Activated naive CD8-positive, alpha-beta T cell treated with anti-CD3 and anti-CD28 coated beads, Interleukin-2, amount 10 ng/mL, durations not matched to agents 7 days and 5 days (primary cell): ENCODE measurements at regions not wholly inside any gene's neighbourhood (a gene's known extent, or its start where the extent isn't known, plus 50 kb on each side); places are given as distances from the start of the nearest gene placed in this dataset.

Source experiments
- ATAC-seq: fragments of 150-1000 bp; cut with Tn5 transposase; one replicate; pipeline ENCODE4 v1.10.0; 2021; ENCODE audit warnings: low read depth, moderate library complexity
- POLR2A ChIA-PET: fragments of 350-600 bp; sonication (Branson Sonifier 250); formaldehyde crosslinking; loops from one replicate; lab custom pipeline; 2021; ENCODE audit warnings: antibody characterized with exemption; lab: Charles Lee
- DNase-seq: peaks from one replicate; pipeline ENCODE4 v3.0.0; 2021
- H3K27ac Mint-ChIP-seq: one replicate; pipeline ENCODE4 v1.8.0; 2022; ENCODE audit warnings: mild to moderate bottlenecking, mixed read lengths
- H3K27me3 Mint-ChIP-seq: one replicate; pipeline ENCODE4 v1.8.0; 2022; ENCODE audit warnings: mild to moderate bottlenecking, moderate library complexity, mixed read lengths
- H3K36me3 Mint-ChIP-seq: one replicate; pipeline ENCODE4 v1.8.0; 2021; ENCODE audit warnings: mild to moderate bottlenecking, mixed read lengths
- H3K4me1 Mint-ChIP-seq: one replicate; pipeline ENCODE4 v1.8.0; 2021; ENCODE audit warnings: mixed read lengths
- H3K4me3 Mint-ChIP-seq: one replicate; pipeline ENCODE4 v1.8.0; 2022; ENCODE audit warnings: mild to moderate bottlenecking, moderate library complexity, mixed read lengths
- H3K9me3 Mint-ChIP-seq: one replicate; pipeline ENCODE4 v1.8.0; 2021; ENCODE audit warnings: mixed read lengths

DNA sequence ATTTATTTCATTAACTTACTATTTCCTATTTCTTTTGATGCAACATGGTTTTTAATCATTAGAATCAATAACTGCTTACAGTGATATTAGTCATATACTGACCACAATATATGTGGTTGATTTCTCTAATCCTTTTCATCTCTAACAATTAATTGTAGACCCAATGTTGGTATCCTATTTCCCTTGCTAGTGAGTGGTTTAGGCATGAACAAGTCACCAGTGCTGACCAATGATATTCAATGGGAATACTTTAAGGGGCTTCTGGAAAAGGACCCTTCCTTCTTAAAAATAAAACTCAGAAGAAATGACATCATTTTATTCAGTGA is 672.4 kb upstream of the GRAMD2B start:
- Mint-ChIP-seq H3K36me3 (no peaks in the 10 kb centered on the region), H3K4me3 (no peak overlapping the region), H3K4me1 (no peaks in the 10 kb centered on the region), H3K9me3 (no peaks in the 10 kb centered on the region), H3K27ac (no peak overlapping the region), H3K27me3 (no peaks in the 10 kb centered on the region)
- DNase-seq: no peak
- POLR2A ChIA-PET: no interaction called here
- no peak for ATAC-seq

DNA sequence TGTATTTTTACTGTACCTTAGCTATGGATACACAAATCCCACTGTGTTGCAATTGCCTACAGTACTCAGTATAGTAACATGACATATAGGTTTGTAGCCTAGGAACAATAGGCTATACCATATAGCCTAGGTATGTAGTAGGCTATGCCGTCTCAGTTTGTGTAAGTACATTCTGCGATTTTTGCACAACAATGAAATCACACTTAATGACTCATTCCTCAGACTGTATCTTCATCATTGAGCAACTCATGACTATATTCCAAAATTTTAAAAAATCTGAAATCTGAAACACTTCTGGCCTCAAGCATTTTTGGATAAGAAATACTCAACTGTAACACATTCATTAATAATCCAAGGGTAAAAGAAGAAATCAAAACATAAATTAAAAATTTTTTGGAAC is 666.8 kb upstream of the GRAMD2B start:
- DNase-seq (no peak), ATAC-seq (no peak)
- H3K27me3 Mint-ChIP-seq: no peaks in the 10 kb centered on the region
- H3K9me3 Mint-ChIP-seq: no peaks in the 10 kb centered on the region
- H3K27ac Mint-ChIP-seq: no peak overlapping the region
- H3K36me3 Mint-ChIP-seq: no peaks in the 10 kb centered on the region
- POLR2A ChIA-PET: no interaction called here
- H3K4me1 Mint-ChIP-seq: no peaks in the 10 kb centered on the region
- H3K4me3 Mint-ChIP-seq: no peak overlapping the region

DNA sequence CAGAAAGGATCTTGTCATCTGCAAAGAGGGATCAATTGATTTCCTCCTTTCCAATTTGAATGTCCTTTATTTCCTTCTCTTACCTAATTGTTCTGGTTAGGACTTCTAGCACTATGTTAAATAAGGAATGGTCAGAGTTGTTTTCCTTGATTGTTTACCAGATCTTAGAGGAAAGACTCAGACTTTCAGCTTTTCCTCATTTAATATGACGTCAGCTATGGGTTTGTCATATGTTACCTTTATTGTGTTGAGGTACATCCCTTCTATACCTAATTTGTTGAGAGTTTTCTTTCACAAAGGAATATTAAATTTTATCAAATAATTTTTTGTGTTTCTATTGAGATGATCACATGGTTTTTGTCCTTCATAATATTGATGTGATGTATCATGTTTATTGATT is 656.5 kb upstream of the GRAMD2B start:
- H3K27me3 Mint-ChIP-seq: no peaks in the 10 kb centered on the region
- H3K9me3 Mint-ChIP-seq: peaks cover 10% of the 10 kb centered on the region
- H3K27ac Mint-ChIP-seq: no peak overlapping the region
- no peak for DNase-seq
- no peak for ATAC-seq
- H3K36me3 Mint-ChIP-seq: no peaks in the 10 kb centered on the region
- no peak overlapping the region for H3K4me3 Mint-ChIP-seq
- no peaks in the 10 kb centered on the region for H3K4me1 Mint-ChIP-seq
- POLR2A ChIA-PET: no interaction called here

DNA sequence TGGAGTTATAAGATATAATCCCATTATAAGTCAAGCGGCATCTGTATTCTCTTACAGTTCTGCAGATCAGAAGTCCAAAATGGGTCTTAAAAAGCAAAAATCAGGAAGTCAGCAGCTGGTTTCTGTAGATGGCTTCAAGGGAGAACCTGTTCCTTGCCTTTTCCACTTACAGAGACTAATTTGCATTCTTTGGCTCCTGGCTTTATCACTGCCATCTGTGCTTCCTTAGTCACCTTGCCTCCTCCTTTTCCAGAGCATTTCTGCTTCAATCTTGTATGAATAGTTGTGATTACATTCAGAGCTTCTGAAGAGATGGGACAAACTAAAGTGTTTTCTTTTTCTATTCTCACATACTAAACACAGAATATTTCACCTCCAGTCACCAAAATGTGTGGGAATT is 647.3 kb upstream of the GRAMD2B start:
- no peaks in the 10 kb centered on the region for H3K4me1 Mint-ChIP-seq
- peaks cover 2% of the 10 kb centered on the region for H3K9me3 Mint-ChIP-seq
- POLR2A ChIA-PET: no interaction called here
- H3K36me3 Mint-ChIP-seq: no peaks in the 10 kb centered on the region
- no peak overlapping the region for H3K4me3 Mint-ChIP-seq
- DNase-seq (no peak), ATAC-seq (no peak)
- no peak overlapping the region for H3K27ac Mint-ChIP-seq
- no peaks in the 10 kb centered on the region for H3K27me3 Mint-ChIP-seq

DNA sequence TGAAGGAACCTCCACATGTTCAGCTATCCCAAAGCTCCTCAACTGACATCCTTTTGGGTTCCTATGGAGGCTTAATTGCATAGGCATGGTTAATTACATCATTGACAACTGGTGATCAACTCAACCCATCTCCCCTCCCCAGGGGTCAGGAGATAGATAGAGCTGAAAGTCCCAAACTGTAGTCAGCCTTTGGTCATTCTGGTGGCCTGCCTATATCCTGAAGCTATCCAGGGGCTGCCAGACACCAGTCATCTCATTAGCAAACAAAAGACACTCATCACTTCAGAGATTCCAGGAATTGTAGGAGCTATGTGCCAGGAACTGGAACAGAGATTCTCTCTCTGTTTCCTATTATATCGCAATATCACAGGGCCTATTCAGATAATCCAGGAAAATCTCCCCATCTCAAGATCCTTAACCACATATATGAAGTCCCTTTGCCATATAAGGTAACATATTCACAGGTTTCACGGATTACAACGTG is 646.5 kb upstream of the GRAMD2B start:
- H3K27me3 Mint-ChIP-seq: no peaks in the 10 kb centered on the region
- no peak for ATAC-seq
- no peak overlapping the region for H3K27ac Mint-ChIP-seq
- no peaks in the 10 kb centered on the region for H3K4me1 Mint-ChIP-seq
- peaks cover 1% of the 10 kb centered on the region for H3K9me3 Mint-ChIP-seq
- POLR2A ChIA-PET: no interaction called here
- H3K36me3 Mint-ChIP-seq: no peaks in the 10 kb centered on the region
- H3K4me3 Mint-ChIP-seq: no peak overlapping the region
- DNase-seq: no peak

DNA sequence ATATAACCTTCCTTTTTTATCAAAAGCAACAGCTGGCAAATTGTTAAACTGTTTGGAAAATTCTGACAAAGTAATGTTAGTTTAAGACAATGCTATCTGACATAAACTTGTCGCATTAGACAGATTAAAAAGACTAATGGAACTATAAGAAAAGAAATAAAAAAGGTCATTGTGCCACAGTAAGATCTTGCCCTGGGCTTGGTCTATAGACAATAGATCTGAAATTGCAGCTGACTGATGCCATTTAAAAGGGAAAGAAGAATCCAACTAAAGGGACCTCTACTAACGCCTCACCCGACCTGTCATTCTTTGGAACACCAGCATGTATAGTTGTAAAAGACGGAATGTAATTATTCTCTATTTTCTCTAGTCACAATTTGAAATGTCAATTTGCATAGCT is 644.4 kb upstream of the GRAMD2B start:
- H3K27me3 Mint-ChIP-seq: no peaks in the 10 kb centered on the region
- H3K27ac Mint-ChIP-seq: no peak overlapping the region
- POLR2A ChIA-PET: no interaction called here
- no peaks in the 10 kb centered on the region for H3K36me3 Mint-ChIP-seq
- no peak for ATAC-seq
- peaks cover 1% of the 10 kb centered on the region for H3K9me3 Mint-ChIP-seq
- no peak overlapping the region for H3K4me3 Mint-ChIP-seq
- no peaks in the 10 kb centered on the region for H3K4me1 Mint-ChIP-seq
- no peak for DNase-seq

DNA sequence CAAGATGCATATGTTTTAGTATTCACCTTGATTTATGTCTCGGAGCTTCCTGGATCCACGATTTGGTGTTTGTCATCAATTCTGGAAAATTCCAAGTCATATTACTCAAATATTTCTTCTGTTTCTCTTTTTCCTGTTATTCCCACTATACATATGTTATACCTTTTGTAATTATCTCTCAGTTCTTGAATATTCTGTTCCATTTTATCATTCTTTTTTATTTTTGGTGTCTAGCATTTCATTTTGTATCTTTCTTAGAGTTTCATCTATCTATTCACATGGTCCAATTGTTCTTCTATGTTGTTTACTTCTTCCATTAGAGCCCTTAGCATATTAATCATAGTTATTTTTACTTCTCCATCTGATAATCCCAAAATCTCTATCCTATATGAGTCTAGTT is 637.8 kb upstream of the GRAMD2B start:
- DNase-seq: no peak
- no peak for ATAC-seq
- no peak overlapping the region for H3K27ac Mint-ChIP-seq
- POLR2A ChIA-PET: no interaction called here
- no peaks in the 10 kb centered on the region for H3K9me3 Mint-ChIP-seq
- no peak overlapping the region for H3K4me3 Mint-ChIP-seq
- H3K4me1 Mint-ChIP-seq: no peaks in the 10 kb centered on the region
- no peaks in the 10 kb centered on the region for H3K27me3 Mint-ChIP-seq
- H3K36me3 Mint-ChIP-seq: no peaks in the 10 kb centered on the region

DNA sequence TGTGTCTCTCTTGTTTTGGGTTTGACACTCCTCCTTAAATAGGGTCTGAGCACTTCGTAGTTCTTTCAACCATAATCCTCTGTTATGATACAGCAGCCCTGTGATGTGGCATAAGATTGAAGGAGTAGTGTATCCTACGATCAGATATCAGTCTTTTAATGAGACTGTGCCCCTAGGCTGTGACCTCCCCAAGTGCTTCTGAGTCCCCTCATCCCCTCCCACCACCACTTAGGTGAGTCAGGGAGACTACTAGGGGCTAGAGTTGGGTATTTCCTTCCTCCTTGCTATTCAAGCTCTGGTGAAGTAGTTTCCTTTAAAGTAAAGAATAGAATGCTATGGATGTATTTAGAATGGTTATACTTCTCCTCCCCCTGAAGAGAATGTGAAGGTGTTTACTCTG is 637.2 kb upstream of the GRAMD2B start:
- Mint-ChIP-seq H3K9me3 (peaks cover under 1% of the 10 kb centered on the region), H3K4me1 (no peaks in the 10 kb centered on the region), H3K36me3 (no peaks in the 10 kb centered on the region), H3K4me3 (no peak overlapping the region), H3K27ac (no peak overlapping the region), H3K27me3 (no peaks in the 10 kb centered on the region)
- POLR2A ChIA-PET: no interaction called here
- ATAC-seq (no peak), DNase-seq (no peak)

DNA sequence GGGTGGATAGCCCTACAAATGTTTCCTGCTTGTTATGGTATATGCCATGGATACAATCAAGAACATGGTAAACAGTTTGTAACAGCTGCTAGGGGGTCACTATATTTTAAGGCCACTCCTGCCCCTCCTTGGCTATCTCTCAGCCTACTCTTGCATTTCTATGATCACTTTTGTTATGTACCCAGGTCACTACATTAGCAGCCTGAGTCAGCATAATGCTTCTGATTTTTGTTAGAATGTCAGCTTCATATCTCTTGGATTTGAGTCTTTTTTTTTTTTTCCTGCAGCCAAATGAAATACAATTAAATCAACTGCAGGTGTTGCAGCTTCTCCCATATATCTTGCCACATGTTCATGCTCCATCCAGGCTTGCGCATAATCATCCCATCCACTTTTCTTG is 629.7 kb upstream of the GRAMD2B start:
- no peaks in the 10 kb centered on the region for H3K27me3 Mint-ChIP-seq
- H3K9me3 Mint-ChIP-seq: peaks cover 7% of the 10 kb centered on the region
- ATAC-seq: no peak
- DNase-seq: no peak
- no peaks in the 10 kb centered on the region for H3K36me3 Mint-ChIP-seq
- no peaks in the 10 kb centered on the region for H3K4me1 Mint-ChIP-seq
- POLR2A ChIA-PET: no interaction called here
- no peak overlapping the region for H3K27ac Mint-ChIP-seq
- no peak overlapping the region for H3K4me3 Mint-ChIP-seq

DNA sequence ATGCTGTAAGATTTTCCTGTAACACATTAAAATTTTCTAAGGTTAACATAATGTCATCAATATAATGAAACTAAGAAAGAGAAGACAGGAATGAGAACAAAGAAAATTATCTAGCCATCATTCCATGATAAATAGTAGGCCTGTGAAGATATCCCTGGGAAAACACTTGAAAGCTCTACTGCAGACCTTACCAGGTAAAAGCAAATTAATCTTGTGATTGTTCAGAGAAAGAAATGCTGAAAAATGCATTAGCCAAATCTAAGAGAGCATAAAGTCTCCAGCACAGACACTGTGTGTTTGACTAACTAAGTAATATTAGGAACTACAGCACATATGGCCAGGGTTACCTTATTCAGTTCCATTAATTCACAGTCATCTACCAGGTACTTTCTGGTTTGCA is 628.3 kb upstream of the GRAMD2B start:
- no peak for DNase-seq
- H3K36me3 Mint-ChIP-seq: no peaks in the 10 kb centered on the region
- no peak for ATAC-seq
- H3K27me3 Mint-ChIP-seq: no peaks in the 10 kb centered on the region
- no peaks in the 10 kb centered on the region for H3K4me1 Mint-ChIP-seq
- H3K9me3 Mint-ChIP-seq: peaks cover 8% of the 10 kb centered on the region
- no peak overlapping the region for H3K4me3 Mint-ChIP-seq
- no peak overlapping the region for H3K27ac Mint-ChIP-seq
- POLR2A ChIA-PET: no interaction called here

DNA sequence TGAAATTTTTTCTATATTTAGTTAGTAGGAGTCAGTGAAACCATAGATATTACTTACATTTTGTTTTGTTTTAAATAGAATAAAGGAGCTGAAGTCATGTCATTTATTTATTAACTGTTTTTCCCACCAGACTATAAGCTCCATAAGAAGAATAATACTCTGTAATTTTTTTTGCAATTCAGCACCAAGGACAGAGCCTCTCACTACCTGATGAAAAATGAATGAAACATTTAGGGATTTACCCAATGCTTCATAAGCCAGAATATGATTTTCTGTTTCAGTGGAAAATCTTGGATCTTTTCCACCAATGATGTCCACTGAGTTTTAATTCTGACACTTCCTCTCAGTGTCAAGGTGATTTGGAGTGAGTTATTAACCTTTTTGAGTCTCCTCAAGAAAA is 624.9 kb upstream of the GRAMD2B start:
- Mint-ChIP-seq H3K9me3 (peaks cover 4% of the 10 kb centered on the region), H3K27ac (no peak overlapping the region), H3K4me1 (no peaks in the 10 kb centered on the region), H3K27me3 (no peaks in the 10 kb centered on the region), H3K4me3 (no peak overlapping the region), H3K36me3 (no peaks in the 10 kb centered on the region)
- no peak for DNase-seq
- ATAC-seq: no peak
- POLR2A ChIA-PET: no interaction called here

DNA sequence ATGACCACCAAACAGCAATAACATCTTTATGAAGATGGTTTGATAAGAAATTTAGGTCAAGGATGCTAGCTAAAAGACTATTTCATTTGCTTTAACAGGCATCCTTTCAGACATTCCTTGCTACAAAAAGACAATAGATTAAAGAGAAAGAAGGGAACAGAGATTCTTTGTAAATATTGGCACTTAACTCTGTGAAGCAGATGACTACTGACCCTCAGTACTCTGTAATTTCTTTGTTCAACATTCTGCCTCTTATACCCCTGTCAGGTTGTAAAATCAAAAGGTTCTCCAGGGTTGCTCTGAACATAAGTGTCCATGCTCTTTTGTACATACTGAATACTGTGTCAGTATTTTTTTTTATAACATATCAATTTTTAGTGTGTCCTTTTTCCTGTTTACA is 610.6 kb upstream of the GRAMD2B start:
- H3K4me1 Mint-ChIP-seq: no peaks in the 10 kb centered on the region
- POLR2A ChIA-PET: no interaction called here
- no peaks in the 10 kb centered on the region for H3K27me3 Mint-ChIP-seq
- DNase-seq (no peak), ATAC-seq (no peak)
- no peak overlapping the region for H3K27ac Mint-ChIP-seq
- no peaks in the 10 kb centered on the region for H3K9me3 Mint-ChIP-seq
- H3K4me3 Mint-ChIP-seq: no peak overlapping the region
- H3K36me3 Mint-ChIP-seq: no peaks in the 10 kb centered on the region

DNA sequence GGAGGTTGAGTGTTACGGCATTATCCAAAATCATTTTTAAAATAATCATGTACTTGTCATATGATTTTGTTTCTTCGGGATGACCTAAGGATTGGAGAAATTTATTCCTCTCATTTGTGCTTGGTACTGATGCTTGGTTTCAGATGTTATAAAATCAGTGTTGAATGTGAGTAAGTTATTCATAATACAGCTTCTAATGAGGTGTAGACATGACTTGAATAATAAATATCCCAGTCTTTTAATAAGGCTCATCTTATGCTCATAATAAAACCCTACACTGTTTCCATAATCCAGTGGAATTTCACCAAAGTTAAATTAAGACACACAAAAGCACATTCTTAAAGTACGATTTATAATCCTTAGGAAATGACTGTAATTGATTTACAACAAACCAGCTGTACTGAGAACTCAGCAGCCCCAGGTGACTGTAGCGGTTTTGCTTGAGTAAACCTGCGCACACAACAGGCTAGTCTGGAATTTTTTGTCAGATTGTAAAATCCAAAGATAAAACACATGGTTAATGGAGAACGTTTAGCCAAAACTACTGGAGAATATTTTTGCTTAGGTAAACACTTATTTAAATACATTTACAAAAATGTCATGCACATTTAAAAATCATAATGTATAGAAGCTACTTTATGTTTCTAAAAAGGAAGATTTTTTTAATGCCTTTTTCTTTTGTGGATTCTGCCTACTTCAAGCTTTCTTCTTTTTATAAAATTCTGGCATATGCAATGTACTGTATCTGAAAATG is 609.8 kb upstream of the GRAMD2B start:
- POLR2A ChIA-PET: no interaction called here
- no peaks in the 10 kb centered on the region for H3K9me3 Mint-ChIP-seq

DNA sequence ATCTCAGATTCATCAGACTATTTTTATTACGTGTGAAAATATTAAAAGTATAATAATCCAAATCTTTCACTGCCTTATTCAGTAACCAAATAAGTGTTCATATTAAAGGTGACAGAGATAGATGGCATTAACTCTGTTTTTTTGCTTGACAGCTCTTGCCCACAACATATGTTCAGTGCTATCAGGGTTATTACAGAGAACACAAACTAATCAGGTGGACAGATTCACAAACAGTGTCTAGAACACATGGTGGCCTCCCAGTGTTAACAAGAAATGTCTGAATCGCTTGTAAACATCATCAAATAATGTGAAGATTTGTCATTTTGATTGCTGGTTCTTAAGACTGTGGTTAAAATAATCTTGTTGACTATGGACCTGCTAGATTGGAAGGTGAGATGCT is 609.1 kb upstream of the GRAMD2B start:
- Mint-ChIP-seq H3K27ac (no peak overlapping the region), H3K36me3 (no peaks in the 10 kb centered on the region), H3K4me1 (no peaks in the 10 kb centered on the region), H3K9me3 (no peaks in the 10 kb centered on the region), H3K27me3 (no peaks in the 10 kb centered on the region), H3K4me3 (no peak overlapping the region)
- no peak for DNase-seq
- no peak for ATAC-seq
- POLR2A ChIA-PET: no interaction called here

More for the DNA sequence above, 609.8 kb upstream of the GRAMD2B start:
- H3K36me3 Mint-ChIP-seq: no peaks in the 10 kb centered on the region
- ATAC-seq (no peak), DNase-seq (no peak)
- H3K27me3 Mint-ChIP-seq: no peaks in the 10 kb centered on the region
- H3K4me1 Mint-ChIP-seq: no peaks in the 10 kb centered on the region
- H3K27ac Mint-ChIP-seq: no peak overlapping the region
- H3K4me3 Mint-ChIP-seq: no peak overlapping the region

DNA sequence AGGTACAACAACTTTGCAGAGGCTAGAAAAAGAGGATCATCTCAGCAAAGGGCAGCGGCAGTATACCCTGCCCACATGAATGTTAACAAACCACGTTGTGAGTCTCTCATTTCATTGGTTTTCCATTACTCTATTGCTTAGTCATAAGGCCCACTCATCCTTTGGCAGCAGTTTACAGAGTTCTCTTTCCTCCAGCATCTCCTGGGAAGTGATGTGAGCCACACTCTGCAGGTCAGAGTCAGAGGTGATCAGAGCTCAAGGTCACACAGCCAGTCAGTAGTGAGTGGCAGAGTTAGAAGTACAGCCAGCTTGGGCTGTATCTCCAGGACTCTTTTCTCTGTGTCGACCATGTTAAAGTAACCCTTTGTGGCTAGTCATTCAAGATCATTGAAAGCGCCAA is 599.6 kb upstream of the GRAMD2B start:
- Mint-ChIP-seq H3K36me3 (no peaks in the 10 kb centered on the region), H3K9me3 (no peaks in the 10 kb centered on the region), H3K4me3 (no peak overlapping the region), H3K27ac (no peak overlapping the region), H3K27me3 (no peaks in the 10 kb centered on the region), H3K4me1 (no peaks in the 10 kb centered on the region)
- DNase-seq (no peak), ATAC-seq (no peak)
- POLR2A ChIA-PET: no interaction called here
